GM19372 (cell line): ENCODE measurements at regions not wholly inside any gene's neighbourhood (a gene's known extent, or its start where the extent isn't known, plus 50 kb on each side); places are given as distances from the start of the nearest gene placed in this dataset.

Source experiments
- ATAC-seq: cut with Tn5 transposase; IDR thresholded peaks from one replicate; pipeline ENCODE4 v1.9.1; 2021; ENCODE audit warnings: mild to moderate bottlenecking, low read depth, moderate library complexity; ENCODE audit not compliant: unreplicated experiment

DNA sequence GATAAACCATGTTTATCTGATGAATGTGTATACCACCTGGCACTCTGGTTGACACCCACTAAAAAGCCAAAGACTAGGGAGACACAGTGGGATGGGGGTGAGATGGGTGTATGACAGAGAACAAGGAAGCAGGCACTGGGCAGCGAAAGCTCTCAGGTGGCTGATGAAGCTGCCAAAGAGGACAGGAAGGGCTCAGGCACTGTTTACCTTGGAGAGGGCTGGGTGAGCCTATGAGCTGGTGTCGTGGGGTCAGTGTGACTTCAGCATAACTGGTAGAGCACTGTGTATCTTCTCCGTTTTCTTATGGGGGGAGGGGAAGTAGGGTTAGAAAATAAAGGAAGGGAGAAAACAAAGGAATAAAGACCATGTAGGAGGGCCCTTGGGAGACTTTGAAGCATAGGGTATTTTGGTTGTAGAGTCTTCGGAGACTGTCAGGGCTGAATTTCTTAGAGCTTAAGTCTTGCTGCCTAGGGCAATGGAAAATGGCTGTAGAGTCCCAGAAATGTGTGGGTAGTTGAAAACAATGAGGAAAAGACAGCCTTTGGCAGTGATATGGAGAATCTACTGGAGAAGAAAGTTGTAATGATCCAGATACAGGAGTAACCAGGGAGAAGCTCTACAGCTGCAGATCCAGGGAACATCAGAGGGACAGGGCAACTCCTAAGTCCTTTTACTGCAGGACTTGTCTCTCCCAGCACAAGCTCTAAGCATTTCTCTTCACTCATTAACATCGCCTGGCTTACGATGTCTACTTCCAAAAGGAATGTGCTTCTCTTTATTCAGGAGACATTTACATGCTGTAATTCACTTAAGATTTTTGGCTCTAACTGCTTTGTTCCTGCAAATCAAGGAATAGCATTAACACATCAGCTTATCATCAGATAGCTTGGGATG is 120.0 kb downstream of the AQP4 start:
- ATAC-seq, result no peak

DNA sequence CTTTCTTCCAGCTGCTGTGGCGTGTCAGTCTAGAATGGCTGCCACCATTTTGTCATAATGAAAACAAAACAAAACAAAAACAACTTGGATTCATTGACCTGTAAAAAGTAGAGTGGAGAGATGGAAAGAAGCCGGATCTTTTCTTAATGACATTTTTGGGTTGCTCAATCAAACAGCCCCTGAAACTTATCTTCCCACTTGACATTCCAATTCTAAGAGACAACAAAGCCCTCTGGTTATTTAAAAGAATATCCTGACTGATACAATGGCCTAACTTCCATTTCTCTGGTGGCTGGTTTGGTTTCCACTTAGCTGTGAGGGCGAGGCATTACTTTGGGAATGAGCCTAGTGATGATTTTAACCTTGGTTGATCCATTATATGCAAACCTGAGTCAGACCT is 123.7 kb downstream of the AQP4 start:
- ATAC-seq, result no peak

- ATAC-seq, result no peak
These were observed 124.5 kb downstream of the AQP4 start for GRCh38 chr18:26741048-26741447.

DNA sequence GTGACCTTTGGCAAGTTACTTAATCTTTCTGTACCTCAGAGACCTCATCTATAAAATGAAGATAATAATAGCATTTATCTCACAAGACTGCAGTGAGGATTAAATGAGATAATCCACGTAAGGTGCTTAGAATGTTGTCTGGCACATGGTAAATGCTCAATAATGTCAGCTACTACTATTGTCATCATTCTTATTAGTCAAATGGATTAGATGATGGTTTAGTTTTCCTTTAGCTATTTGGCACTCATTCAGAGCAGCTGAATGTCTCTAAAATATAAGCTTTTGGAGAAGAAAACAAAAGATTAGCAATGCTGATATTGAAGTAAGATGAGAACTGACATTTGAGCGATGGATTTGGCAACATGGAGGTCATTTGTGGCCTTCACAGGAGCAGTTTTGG is 125.1 kb downstream of the AQP4 start:
- no peak for ATAC-seq

DNA sequence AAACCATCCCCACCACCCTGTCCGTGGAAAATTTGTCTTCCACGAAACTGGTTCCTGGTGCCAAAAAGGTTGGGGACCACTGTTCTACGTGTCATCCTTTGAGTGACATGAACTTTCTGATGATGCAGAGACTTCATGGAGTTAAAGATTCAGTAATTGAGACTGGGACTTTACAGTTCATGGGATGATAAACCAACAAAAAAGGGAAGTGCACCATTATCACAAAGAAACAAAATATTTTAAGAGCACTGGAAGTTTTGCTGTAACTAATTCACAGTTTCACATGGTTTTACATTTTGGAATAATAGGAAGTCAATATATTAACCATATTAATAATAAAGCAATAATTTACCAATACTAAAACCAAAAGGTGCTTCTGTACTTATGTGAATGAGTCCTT is 126.8 kb downstream of the AQP4 start:
- ATAC-seq, result no peak

DNA sequence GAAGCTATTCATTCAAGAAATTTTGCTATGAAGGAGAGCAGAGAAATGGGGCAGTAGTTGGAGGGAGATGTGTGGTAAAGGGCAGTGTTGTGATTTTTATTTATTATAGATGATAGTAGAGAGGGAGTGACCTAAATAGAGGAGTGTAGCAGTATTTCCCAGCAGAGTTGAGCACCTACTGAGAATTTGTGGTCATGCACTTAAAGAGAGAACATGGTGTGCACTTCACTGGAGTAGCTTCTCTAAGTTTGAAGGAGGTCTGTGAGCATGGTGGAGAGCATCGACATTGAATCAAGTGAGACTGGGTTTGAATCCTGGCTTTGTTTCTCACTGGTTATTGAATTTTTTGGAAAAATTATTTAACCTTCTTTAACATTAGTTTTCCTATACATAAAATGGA is 129.2 kb downstream of the AQP4 start:
- ATAC-seq, result no peak

- ATAC-seq, result no peak
These were observed 130.7 kb downstream of the AQP4 start for GRCh38 chr18:26734760-26735159.

DNA sequence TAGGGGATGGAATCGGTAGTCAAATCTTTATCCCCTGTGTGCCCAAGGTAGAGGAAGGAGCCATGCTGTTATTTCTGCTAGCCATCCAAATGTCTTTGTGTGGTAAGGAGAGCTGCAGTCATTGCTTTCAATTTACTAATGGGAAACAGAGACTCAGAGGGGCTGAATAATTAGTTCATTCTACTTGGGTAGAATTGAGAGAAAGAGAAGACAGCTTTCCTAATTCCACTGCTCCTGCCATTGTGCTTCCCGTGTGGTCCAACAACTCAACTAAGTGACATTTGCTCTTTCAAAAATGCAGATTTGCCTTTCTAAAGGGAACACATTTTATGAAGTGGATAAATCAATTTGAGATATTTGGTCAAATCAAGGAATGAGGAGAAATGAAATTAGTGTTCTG is 136.1 kb downstream of the AQP4 start:
- ATAC-seq, result no peak

GRCh38 chr18:26729008-26729407 is 136.5 kb downstream of the AQP4 start:
- ATAC-seq, result no peak

- ATAC-seq, result no peak
These were observed 141.5 kb downstream of the AQP4 start for GRCh38 chr18:26723981-26724380.

DNA sequence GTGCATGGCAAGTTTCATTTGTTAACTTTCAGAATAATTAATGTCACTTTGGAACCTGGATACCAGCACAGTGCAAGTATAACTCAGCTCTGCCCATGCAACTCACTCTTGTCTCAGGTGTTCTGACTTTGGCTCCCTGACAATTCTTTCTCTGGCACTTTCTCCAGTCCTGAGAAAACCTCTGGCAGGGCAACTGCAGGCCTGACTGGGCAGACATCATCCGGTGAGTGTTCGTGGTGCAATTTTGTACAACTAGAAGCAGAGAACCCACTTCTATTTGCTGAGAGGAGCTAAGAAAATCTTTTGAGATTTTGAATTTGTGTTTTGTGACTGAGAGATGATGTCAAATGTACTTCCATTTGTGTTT is 143.0 kb downstream of the AQP4 start:
- no peak for ATAC-seq

DNA sequence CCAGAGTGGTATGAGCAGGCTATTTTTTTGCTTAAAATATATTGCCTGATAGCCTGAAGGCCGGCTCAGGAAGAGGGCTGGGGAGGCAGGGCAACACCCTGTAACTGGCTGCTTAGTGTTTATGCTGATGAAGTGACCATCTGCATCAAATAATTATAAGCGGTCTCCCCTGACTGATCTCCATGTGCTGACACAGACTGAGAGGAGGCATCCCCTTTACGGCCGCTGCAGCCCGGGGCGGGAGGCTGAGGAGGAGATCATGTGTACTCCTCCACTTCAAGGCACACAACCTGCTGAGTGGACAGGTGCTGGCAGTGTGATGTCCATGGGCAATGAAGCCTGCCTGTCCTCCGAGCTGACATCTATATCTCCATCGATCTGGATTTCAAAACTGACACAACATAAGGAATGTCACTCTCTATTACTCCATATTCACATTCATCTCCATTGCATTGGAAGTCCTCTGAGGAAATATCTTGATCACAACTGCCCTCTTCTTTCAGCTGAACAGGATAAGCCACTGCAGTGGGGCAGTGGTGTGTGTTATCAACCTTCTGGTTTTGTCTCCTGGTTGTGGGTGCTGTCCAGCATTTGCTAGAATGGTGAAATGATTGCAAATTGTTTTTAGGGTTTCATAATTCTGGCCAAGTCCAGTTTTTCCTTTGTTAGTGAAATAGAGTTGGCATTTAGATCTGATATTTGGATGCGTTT is 143.5 kb downstream of the AQP4 start:
- no peak for ATAC-seq

GRCh38 chr18:26719896-26720295 is 145.6 kb downstream of the AQP4 start:
- ATAC-seq, result no peak

- no peak for ATAC-seq
These were observed 148.3 kb downstream of the AQP4 start for GRCh38 chr18:26717123-26717719.

DNA sequence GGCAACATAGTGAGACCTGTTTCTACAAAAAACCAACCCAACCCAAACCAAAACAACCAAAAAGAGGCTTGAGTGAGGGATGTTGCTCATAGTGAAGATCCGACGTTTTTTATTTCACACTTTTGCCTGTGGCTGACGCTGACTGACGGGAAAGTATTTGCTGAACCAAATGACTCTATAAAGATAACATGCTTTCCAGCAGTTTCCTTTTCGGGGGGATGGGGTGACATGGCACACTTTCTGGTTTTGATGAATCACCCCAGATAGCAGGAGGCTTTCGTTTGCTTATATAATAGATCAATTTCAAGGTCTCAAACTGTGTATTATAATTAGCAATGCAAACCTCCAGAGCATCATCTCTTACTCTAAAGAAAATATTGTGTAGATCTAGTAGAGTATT is 150.8 kb downstream of the AQP4 start:
- ATAC-seq, result no peak

- ATAC-seq, result no peak
These were observed 153.8 kb downstream of the AQP4 start for GRCh38 chr18:26711756-26712155.

- ATAC-seq, result peak; percentile 85
These were observed 154.9 kb downstream of the AQP4 start for GRCh38 chr18:26710470-26711096.

- no peak for ATAC-seq
These were observed 155.6 kb downstream of the AQP4 start for GRCh38 chr18:26709897-26710296.

- no peak for ATAC-seq
These were observed 156.4 kb downstream of the AQP4 start for GRCh38 chr18:26708806-26709716.

GRCh38 chr18:26706911-26707351 is 158.6 kb downstream of the AQP4 start:
- no peak for ATAC-seq
